HL-60 (cell line): ENCODE measurements at regions not wholly inside any gene's neighbourhood (a gene's known extent, or its start where the extent isn't known, plus 50 kb on each side); places are given as distances from the start of the nearest gene placed in this dataset.

Experiments
- DNase-seq, 2 experiments: peaks; one replicate each; pipeline ENCODE4 v3.0.0-alpha.2; 2010 to 2020; ENCODE audit warnings: low read depth in 1 of 2, low spot score in 1 of 2
- H3K27ac ChIP-seq: fragments of 250-450 bp; sonication (Bioruptor Pico); replicated peaks from 2 replicates; pipeline ENCODE4 v1.5.1; 2020; ENCODE audit warnings: mild to moderate bottlenecking, moderate library complexity
- H3K27me3 ChIP-seq: fragments of 250-450 bp; sonication (Bioruptor Pico); 2 replicates; pipeline ENCODE4 v1.5.1; 2021; ENCODE audit warnings: mild to moderate bottlenecking, moderate library complexity; ENCODE audit not compliant: insufficient read depth, poor library complexity, severe bottlenecking
- H3K4me3 ChIP-seq: replicated peaks from 2 replicates; pipeline ENCODE4 v1.5.1; 2011; ENCODE audit warnings: mild to moderate bottlenecking, control low read depth, low read length; ENCODE audit not compliant: insufficient read depth
- CTCF ChIP-seq: IDR thresholded peaks from one replicate; pipeline ENCODE4 v1.5.1; 2011; ENCODE audit warnings: low read length, control low read depth, inconsistent platforms; ENCODE audit not compliant: insufficient read depth
- GABPA ChIP-seq: IDR thresholded peaks from 2 replicates; pipeline ENCODE4 v1.6.1; 2012; ENCODE audit warnings: low read depth
- POLR2AphosphoS5 ChIP-seq: IDR thresholded peaks from 2 replicates; pipeline ENCODE4 v1.6.1; 2012; ENCODE audit warnings: low read depth
- REST ChIP-seq: IDR thresholded peaks from 2 replicates; pipeline ENCODE4 v1.6.1; 2012; ENCODE audit warnings: low read depth; ENCODE audit not compliant: insufficient replicate concordance
- SPI1 ChIP-seq: IDR thresholded peaks from 2 replicates; pipeline ENCODE4 v1.6.1; 2012; ENCODE audit warnings: low read depth, mild to moderate bottlenecking, borderline replicate concordance

- DNase-seq, result no peak
- no peak for TF ChIP-seq POLR2AphosphoS5
- no peak for TF ChIP-seq SPI1
- TF ChIP-seq GABPA, result no peak
- no peak for TF ChIP-seq REST
- TF ChIP-seq CTCF, result no peak
- Histone ChIP-seq H3K27ac (no peak overlapping the region), H3K4me3 (no peak overlapping the region), H3K27me3 (no peaks in the 10 kb centered on the region)
These were observed 66.0 kb upstream of the ZFAND5 start for GRCh38 chr9:72431036-72431435.

GRCh38 chr9:72428329-72428728 lies 63.3 kb upstream of the ZFAND5 start:
- no peak for DNase-seq
- TF ChIP-seq GABPA (no peak), REST (no peak)
- H3K27ac ChIP-seq, result no peak overlapping the region
- no peaks in the 10 kb centered on the region for H3K27me3 ChIP-seq
- H3K4me3 ChIP-seq, result no peak overlapping the region

- no peak overlapping the region for H3K27ac ChIP-seq
- TF ChIP-seq SPI1, result no peak
- TF ChIP-seq GABPA, result no peak
- no peak for TF ChIP-seq CTCF
- TF ChIP-seq POLR2AphosphoS5, result no peak
- TF ChIP-seq REST, result no peak
- no peak for DNase-seq
- H3K27me3 ChIP-seq, result no peaks in the 10 kb centered on the region
- H3K4me3 ChIP-seq, result no peak overlapping the region
These were observed 62.8 kb upstream of the ZFAND5 start for GRCh38 chr9:72427801-72428200.

GRCh38 chr9:72424131-72424530 lies 59.1 kb upstream of the ZFAND5 start:
- TF ChIP-seq CTCF, result no peak
- no peak for TF ChIP-seq REST
- no peak for TF ChIP-seq POLR2AphosphoS5
- peak; percentile 25; the same call in 1 of the 2 replicates for TF ChIP-seq SPI1
- H3K27me3 ChIP-seq, result no peaks in the 10 kb centered on the region
- H3K4me3 ChIP-seq, result no peak overlapping the region
- DNase-seq, result peak in 1 of 2 experiments; percentile 62
- H3K27ac ChIP-seq, result peak overlapping the region; percentile 41; the same call in 1 of the 2 replicates
